ENCODE measurements at regions not wholly inside any gene's neighbourhood (a gene's known extent, or its start where the extent isn't known, plus 50 kb on each side); places are given as distances from the start of the nearest gene placed in this dataset.
"Not testable (repeated sequence)": the region's sequence is repeated elsewhere in the genome, so short reads cannot be mapped to it uniquely, and the experiment has no call there.

DNA sequence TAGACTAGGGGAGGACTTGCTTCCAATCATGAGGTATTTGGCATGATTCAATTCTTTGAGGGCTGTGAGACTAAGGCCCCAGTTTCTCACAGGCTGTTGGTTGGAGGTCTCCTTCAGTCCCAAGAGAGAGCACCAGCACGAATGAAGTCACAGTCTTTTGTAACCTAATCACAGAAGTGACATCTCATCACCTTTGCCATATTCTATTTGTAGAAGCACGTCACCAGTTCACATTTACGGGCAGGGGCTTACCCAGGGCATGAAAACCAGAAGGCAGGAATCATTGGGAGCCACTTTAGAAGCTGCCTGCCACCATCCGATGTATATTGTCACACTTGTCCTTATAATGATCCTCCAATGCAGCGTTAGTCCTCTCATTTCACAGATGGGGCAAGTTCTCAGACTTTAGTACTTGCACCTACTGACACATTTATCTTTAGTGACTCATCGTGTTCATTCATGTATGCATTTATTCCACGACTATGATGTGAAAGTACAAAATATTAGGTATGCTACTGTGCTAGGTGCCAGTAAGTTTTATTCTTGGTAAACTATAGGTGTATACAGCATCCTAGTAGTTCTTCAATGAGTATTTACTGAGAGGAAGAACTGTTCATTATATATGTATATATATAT, 163.8 kb upstream of the PGRMC2 start:
- TF ChIP-seq, protein P1, sequence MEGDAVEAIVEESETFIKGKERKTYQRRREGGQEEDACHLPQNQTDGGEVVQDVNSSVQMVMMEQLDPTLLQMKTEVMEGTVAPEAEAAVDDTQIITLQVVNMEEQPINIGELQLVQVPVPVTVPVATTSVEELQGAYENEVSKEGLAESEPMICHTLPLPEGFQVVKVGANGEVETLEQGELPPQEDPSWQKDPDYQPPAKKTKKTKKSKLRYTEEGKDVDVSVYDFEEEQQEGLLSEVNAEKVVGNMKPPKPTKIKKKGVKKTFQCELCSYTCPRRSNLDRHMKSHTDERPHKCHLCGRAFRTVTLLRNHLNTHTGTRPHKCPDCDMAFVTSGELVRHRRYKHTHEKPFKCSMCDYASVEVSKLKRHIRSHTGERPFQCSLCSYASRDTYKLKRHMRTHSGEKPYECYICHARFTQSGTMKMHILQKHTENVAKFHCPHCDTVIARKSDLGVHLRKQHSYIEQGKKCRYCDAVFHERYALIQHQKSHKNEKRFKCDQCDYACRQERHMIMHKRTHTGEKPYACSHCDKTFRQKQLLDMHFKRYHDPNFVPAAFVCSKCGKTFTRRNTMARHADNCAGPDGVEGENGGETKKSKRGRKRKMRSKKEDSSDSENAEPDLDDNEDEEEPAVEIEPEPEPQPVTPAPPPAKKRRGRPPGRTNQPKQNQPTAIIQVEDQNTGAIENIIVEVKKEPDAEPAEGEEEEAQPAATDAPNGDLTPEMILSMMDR (IDR thresholded peaks at IDR 0.05; ENCODE audit: control insufficient read depth, extremely low read depth, insufficient read depth): no peak
- no peak for DNase-seq (ENCODE audit: low read depth)
- no peak overlapping the region for H3K4me3 ChIP-seq (ENCODE audit: low read depth, low read length)

DNA sequence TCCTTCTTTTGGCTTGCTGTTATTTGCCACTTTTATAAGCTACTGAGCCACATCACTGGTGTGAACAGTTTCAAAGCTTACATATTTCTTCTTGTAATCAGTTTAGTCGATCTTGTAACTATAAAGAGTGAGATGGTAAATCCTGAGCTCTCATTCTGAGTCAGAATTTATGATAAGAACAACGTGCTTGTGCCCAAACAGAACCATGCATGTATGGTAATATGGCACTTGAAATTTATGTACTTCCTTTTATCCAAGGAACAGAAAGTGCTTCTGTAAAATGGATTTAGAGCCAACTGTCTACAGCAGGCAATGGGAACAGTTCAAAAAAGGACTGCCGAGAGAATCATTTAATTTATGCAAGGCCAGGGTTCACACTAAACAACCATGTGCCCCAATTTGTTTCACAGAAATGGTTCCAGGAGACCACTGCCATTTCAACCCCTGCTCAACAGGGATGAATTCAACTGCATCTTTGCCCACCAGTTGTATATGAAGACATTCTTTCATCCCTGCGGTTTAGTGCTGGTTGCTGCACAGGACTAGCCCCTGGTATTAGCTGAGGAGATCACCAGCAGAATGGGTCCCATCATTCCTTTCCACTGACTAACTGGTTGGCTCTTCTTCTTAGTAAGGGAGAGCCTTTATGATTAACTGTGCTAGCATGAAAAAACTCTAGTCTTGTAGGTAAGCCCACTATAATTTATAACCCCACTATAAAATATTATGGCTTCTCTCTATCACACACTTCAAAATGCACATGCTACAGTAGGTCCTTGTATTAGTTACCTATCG, 162.9 kb upstream of the PGRMC2 start:
- H3K4me3 ChIP-seq (ENCODE audit: low read depth, low read length): no peak overlapping the region
- TF ChIP-seq, protein P1 (IDR thresholded peaks at IDR 0.05; ENCODE audit: control insufficient read depth, extremely low read depth, insufficient read depth): no peak
- no peak for DNase-seq (ENCODE audit: low read depth)

DNA sequence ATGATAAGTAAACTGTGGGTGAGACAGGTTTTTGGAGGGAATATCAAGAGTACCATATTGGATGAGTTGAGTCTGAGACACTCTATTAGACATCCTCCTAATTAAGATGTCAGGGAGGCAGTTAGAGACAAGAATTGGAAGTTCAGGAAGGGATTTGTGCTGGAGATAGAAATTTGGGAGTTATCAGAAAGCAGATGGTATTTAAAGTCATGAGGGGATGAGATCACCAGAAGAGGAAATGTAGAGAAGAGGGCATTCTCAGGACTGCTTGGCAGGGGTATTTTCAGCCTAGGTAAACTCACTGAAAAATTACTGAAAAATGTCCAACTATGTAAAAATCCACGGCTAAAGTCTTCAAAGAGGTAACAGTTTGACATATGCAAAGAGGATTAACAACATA, 161.6 kb upstream of the PGRMC2 start:
- no peak overlapping the region for H3K4me3 ChIP-seq (ENCODE audit: low read depth, low read length)
- DNase-seq (ENCODE audit: low read depth): no peak
- TF ChIP-seq, protein P1 (IDR thresholded peaks at IDR 0.05; ENCODE audit: control insufficient read depth, extremely low read depth, insufficient read depth): no peak

DNA sequence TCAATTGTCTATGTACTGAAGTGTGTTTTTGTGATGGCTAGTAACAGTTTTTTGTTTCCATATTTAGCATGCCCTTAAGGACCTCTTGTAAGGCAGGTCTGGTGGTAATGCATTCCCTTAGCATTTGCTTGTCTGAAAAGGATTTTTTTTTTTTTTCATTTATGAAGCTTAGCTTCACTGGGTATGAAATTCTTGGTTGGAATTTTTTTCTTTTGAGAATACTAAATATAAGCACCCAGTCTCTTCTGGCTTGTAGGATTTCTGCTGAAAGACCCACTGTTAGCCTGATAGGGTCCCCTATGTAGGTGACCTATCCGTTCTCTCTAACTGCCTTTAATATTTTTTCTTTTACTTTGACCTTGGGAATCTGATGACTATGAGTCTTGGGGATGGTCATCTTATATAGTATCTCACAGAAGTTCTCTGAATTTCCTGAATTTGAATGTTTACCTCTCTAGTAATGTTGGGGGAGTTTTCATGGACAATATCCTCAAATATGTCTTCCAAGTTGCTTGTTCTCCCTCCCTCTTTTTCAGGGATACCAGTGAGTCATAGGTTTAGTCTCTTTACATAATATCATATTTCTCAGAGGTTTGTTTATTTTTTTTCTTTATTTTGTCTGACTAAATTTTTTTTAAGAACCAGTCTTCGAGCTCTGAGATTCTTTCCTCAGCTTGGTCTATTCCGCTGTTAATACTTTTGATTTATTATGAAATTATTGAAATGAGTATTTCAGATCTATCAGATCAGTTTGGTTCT, 157.1 kb upstream of the PGRMC2 start:
- no peak for DNase-seq (ENCODE audit: low read depth)
- TF ChIP-seq, protein P1 (IDR thresholded peaks at IDR 0.05; ENCODE audit: control insufficient read depth, extremely low read depth, insufficient read depth): no peak
- H3K4me3 ChIP-seq (ENCODE audit: low read depth, low read length): no peak overlapping the region

DNA sequence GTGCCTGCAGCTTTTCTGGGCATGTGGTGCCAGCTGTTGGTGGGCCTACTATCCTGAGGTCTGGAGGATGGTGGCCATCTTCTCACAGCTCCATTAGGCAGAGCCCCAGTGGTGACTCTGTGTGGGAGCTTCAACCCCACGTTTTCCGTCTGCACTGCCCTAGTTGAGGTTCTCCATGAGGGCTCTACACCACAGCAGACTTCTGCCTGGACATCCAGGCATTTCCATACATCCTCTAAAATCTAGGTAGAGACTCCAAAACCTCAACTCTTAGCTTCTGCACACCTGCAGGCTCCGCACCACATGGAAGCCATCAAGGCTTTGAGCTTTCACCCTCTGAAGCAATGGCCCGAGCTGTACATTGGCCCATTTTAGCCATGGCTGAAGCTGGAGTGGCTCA, 153.3 kb upstream of the PGRMC2 start:
- TF ChIP-seq, protein P1 (IDR thresholded peaks at IDR 0.05; ENCODE audit: control insufficient read depth, extremely low read depth, insufficient read depth): no peak
- DNase-seq (ENCODE audit: low read depth): no peak
- H3K4me3 ChIP-seq (ENCODE audit: low read depth, low read length): no peak overlapping the region

DNA sequence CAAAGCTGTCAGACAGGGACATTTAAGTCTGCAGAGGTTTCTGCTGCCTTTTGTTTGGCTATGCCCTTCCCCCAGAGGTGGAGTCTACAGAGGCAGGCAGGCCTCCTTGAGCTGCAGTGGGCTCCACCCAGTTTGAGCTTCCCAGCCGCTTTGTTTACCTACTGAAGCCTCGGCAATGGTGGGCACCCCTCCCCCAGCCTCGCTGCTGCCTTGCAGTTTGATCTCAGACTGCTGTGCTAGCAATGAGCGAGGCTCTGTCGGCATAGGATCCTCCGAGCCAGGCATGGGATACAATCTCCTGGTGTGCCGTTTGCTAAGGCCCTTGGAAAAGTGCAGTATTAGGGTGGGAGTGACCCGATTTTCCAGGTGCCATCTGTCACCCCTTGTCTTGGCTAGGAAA, 149.4 kb upstream of the PGRMC2 start:
- DNase-seq (ENCODE audit: low read depth); H3K4me3 ChIP-seq (ENCODE audit: low read depth, low read length): not testable (repeated sequence)

DNA sequence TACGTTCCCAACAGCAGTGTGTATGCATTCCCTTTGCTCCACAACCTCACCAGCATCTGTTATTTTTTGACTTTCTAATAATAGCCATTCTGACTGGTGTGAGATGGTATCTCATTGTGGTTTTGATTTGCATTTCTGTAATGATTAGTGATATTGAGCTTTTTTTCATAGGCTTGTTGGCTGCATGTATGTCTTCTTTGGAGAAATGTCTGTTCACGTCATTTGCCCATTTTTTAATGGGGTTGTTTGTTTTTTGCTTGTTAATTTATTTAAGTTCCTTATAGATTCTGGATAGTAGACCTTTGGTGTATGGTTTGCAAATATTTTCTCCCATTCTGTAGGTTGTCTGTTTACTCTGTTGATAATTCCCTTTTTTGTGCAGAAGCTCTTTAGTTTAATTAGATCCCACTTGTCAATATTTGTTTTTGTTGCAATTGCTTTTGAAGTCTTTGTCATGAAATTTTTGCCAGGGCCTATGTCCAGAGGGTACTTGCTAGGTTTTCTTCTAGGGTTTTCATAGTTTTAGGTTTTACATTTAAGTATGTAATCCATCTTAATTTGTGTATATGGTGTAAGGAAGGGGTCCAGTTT, 141.5 kb upstream of the PGRMC2 start:
- DNase-seq (ENCODE audit: low read depth): peak; percentile 23
- H3K4me3 ChIP-seq (ENCODE audit: low read depth, low read length): not testable (repeated sequence)
